GM11168 (cell line): ENCODE measurements at regions not wholly inside any gene's neighbourhood (a gene's known extent, or its start where the extent isn't known, plus 50 kb on each side); places are given as distances from the start of the nearest gene placed in this dataset.
"Not testable (repeated sequence)": the region's sequence is repeated elsewhere in the genome, so short reads cannot be mapped to it uniquely, and the experiment has no call there.

Source experiments
- in situ Hi-C: fragments of 300-500 bp; cut with MboI; formaldehyde crosslinking; loops from one replicate; pipeline ENCODE4 v1.12.0; 2022; ENCODE audit warnings: low sequenced_read_pairs; ENCODE audit not compliant: unreplicated experiment

- in situ Hi-C loops: no loop called here
Measured at GRCh38 chr9:73059247-73059646, 92.4 kb upstream of the ANXA1 start.

DNA sequence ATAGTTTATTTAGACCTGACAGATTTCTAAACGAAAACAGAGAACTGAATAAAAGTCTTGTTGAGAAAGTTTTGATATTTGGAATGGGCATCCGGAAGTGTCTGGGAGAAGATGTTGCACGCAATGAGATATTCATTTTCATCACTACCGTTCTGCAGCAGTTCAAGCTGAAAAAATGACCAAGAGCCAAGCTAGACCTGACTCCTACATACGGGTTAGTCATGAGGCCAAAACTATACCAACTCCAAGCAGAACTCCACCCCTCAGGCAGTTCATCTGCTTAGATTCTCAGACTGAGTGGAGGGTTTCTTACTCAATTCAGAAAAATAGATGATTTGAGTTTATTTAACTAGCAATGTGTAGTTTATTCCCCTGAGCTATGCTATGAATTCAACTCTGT, 95.4 kb upstream of the ANXA1 start:
- in situ Hi-C loops: no loop called here

- in situ Hi-C loops: no loop called here
Measured at GRCh38 chr9:73054091-73054490, 97.6 kb upstream of the ANXA1 start.

- in situ Hi-C loops: no loop called here
Measured at GRCh38 chr9:73053543-73053942, 98.1 kb upstream of the ANXA1 start.

GRCh38 chr9:73050887-73051550, 98.2 kb upstream of the ALDH1A1 start:
- in situ Hi-C loops: no loop called here

DNA sequence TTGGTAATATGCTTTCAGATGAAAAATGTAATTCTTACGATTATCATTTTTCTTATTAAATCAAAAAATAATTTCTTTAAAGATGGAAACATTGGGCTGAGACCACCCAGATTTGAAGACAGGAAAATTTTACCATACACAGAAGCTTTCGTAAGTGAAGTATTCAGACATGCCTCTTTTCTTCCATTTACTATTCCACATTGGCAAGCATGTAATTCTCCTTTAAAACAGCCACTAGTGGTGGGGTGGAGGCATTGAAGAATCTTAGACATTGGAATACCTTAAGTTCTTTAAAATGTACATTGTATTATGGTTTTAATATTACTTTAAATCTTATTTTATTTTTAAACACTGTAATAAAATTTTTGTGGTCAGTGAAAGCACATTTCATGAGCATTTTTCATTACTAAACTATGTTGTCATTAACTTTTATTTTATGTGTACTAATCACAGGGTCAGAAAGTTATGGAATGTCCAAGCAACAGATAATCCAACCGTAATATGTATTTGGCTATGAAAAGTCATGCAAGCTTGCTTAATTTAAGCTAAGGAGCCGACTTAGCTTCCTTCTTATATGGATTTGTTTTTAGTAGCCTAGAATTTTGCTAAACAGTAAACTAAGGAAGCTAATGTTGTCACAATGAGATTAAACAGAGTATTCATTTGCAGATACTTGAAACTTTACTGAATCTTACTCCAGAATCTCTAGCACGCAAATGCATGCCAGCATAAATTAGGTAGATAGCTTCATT, 97.4 kb upstream of the ALDH1A1 start:
- in situ Hi-C loops: no loop called here

DNA sequence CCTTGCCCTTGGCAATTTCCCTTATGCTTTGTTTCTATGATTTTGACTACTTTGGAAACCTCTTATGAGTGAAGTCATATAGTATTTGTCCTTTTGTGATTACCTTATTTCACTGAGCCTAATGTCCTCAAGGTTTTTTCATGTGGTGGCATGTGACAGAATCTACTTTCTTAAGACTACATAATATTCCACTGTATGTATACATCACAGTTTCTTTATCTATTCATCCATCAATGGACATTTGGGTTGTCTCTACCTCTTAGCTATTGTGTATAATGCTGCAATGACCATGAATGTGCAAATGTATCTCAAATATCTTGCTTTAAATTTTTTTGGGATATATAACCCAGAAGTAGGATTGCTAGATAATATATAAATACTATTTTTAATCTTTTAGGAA, 96.4 kb upstream of the ALDH1A1 start:
- in situ Hi-C loops: no loop called here

DNA sequence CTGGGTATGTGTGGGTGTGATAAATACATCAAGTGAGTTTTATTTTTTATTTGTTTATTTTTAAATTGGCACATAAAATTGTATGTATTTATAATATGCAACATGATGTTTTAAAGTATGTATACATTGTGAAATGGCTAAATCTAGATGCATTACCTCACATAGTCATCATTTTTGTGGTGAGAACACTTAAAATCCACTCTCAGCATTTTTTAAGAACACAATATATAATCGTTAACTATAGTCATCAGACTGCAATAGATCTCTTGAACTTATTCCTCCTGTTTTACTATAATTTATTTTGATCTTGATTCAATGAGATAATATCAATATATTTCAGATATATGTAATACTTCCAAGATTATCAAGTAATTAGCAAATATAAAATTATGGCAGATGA, 93.9 kb upstream of the ALDH1A1 start:
- in situ Hi-C loops: no loop called here

DNA sequence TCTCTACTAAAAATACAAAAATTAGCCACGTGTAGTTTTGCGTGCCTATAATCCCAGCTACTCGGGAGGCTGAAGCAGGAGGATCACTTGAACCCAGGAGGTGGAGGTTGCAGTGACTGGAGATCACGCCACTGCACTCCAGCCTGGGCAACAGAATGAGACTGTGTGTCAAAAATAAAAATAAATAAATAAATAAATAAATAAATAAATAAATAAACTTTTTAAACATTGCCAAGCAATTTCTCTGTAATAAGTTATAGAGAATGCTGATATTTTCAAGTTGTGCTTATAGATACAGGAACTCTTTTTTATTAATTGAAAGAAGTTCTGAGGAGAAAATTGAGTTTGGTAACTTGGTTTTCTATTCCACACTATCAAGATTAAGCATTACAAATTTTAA, 91.9 kb upstream of the ALDH1A1 start:
- in situ Hi-C loops: not testable (repeated sequence)

DNA sequence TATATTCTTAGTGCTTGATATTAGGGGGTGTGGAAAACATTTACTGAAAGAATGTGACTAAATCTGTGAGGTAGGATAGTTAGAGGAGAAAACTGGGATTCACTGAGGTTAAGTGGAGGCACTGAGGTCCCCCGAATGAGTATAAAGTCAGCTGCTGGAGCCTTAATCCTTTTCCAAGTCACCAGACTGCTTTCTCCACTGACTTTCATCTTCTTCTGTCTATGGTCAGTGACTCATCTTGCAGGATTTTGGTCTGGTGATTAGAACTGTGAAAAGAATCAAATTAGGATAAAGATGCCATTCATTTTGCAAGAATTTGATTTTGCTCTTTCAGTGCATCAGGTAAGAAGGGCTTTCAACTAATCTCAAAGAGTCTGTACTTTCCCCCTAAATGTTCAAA, 89.3 kb upstream of the ALDH1A1 start:
- in situ Hi-C loops: no loop called here

DNA sequence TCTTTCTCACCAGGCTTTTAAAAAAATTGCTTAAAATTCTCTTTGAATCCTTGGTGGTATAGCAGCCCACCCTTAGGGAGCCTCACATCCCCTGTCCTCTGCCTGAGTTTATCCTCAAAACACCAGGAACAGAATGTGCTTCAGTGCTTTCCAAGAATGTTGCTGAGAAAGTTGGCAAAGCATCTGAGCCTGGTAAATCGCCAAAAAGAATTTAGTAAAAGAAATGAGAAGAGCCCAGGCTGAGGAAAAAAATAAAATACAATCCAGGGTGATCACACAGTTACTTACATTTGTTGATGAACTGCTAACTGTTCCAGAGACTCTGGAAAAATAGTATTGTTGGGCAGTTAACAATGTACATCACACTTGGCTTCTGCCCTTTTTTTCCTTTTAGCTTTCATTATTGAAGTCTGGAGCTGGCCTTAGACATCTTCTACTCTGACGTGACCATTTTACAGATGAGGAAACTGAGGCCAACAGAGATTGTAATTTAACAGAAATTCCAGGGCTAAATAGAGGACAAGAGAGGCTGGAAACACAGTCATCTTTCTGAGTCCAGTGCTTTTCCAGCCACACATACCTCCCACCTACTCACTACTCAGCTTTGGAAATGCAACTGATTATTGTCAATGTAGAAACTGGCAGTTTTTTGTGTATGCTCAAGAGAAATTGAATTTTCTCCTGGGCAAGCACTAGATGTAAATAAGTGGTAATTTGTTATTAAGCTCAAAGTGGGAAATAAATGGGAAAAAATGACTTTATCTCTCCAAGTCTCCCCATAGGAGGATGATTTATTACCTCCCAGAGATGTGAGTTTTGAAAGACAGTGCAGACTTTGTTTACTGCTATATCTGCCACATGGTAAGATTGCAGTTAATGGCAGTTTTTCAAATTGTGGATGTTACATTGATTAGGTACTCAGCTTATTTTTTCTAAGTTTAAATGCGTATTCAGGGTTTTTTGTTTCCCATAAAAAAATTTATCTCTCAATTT, 86.7 kb upstream of the ALDH1A1 start:
- in situ Hi-C loops: no loop called here

DNA sequence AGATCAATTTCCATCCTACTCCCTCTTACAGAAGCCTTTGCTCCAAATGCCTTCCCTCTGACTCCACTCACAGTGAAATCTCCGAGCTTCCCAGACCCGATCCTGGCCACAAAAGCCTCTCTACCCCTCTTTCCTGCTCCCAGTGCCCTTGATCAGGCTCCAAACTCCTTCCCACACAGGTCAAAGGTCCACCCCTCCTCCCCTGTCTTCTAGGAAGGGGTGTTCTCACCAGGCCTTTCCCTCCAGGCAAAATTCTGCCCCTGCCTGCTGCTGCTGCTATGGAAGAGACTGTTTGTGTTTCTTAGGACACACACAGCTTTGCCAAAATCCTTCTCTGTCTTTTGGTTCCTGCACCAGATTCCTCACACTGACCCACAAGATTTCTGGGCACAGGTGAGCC, 85.8 kb upstream of the ALDH1A1 start:
- in situ Hi-C loops: no loop called here

DNA sequence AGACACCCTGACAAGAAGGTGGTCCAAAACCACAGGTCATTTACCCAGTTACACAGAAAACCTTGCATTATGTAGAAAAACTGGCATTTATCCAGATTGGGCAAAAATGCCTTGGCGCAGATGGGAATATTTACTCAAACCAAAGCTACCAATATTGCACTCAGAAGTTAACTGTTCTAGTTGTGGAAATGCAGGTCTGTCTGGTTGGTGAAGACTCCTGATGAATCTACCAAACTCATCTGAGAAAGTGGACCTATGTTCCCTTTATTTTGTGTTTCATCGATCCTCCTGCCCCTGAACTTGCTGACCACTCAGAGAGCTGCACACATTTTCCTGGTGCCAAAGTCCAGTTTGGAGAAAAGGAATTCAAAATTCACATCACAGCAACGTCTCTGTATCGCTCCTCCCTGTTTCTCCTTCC, 85.2 kb upstream of the ALDH1A1 start:
- in situ Hi-C loops: no loop called here

DNA sequence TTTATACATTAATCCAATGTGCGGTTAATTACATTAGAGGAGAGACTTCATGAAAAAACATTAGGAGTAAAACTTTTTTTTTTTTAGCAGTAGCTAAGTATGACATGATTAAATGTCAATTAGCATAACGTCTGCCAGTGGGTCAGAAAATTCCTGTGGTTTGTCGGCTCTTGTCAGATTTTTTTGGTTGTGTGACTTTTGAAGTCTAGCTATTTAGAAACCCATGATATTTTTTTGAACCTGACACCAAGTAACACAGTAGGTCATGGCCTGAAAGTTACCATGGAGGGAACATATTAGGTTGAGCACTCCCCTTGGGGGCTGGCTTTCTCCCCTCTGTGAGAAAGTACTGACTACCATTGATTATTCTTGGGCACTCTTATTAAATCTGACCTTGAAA, 84.8 kb upstream of the ALDH1A1 start:
- in situ Hi-C loops: no loop called here

DNA sequence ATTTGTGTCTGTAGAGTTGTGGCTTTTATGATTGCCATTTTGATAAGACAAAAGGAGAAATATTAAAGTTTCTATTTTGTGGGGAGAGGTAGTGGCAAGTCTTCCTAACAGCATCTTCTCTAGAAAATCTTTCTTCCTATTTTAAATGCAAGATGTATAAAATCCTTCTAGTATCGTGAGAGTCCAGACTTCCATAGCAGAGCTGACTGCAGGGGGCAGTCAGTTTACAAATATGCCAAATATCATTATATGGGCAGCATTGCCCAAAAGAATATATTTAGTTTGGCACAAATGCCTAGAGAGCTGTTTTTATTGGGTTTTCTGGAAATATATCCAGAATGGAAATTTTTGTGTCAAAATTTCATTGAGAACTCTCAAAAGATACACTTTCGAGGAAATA, 82.1 kb upstream of the ALDH1A1 start:
- in situ Hi-C loops: no loop called here

- in situ Hi-C loops: no loop called here
Measured at GRCh38 chr9:73031350-73031749, 78.5 kb upstream of the ALDH1A1 start.

DNA sequence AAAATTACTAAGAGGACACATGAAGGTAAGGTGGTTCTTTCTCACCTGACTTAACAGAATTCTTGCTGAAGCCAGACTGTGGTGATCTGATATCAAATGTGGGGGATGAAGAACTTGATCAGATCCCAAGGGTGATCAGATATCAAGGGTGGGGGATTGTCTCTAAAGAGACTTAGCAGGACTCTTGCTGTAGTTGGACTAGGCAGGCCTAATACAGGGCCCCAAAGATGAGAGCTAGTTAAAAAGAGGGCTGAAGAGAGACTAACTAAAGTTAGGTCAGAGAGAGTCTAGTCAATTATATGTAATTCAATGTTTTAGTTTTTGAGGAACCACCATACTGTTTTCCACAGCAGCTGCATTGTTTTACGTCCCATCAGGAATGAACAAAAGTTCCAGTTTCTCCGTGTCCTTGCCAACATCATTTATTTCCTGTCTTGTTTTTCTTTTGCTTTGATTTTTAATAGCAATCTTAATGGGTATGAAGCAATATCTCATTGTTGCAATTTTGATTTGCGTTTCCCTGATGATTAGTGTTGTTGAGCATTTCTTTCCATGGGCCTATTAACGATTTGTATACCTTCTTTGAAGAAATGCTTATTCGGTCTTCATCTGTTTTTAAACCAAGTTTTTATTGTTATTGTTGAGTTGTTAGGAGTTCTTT, 77.6 kb upstream of the ALDH1A1 start:
- in situ Hi-C loops: no loop called here

GRCh38 chr9:73029346-73029745, 76.5 kb upstream of the ALDH1A1 start:
- in situ Hi-C loops: no loop called here

DNA sequence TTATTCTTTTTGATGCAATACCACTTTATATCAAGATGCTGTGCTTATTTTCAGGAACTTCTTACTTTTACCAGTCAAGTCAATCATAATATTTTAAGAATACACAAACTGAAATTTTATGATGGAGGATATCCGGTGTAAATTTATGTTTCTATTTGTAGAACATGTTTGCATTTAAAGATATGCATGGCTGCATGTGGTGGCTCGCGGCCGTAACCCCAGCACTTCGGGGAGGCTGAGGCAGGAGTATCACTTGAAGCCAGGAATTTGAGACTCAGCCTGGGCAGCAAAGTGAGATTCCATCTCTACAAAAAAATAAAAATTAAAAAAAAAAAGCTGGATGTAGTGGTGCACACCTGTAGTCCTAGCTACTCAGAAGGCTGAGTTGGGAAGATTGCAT, 73.5 kb upstream of the ALDH1A1 start:
- in situ Hi-C loops: no loop called here

DNA sequence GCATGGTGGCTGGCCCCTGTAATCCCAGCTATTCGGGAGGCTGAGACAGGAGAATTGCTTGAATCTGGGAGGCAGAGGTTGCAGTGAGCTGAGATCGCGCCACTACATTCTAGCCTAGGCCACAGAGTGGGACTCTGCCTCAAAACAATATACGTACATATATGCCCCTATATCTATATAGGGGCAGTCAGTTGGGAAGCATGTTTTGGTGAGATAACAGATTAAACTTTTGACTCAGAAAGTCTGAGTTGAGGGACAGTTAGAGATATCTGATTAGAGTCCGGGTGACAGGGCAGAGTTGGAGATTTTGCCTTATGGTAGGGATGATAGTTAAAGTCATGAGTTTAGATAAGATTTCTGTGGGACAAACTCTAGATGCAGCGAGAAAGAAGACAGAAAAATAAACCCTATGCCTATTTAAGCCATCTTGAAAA, 71.8 kb upstream of the ALDH1A1 start:
- in situ Hi-C loops: no loop called here
